ENCODE measurements at regions not wholly inside any gene's neighbourhood (a gene's known extent, or its start where the extent isn't known, plus 50 kb on each side); places are given as distances from the start of the nearest gene placed in this dataset.

- no peak for TF ChIP-seq CSDC2 (CRISPR knock-in tag; IDR thresholded peaks at IDR 0.05)
- TF ChIP-seq OSR1 (CRISPR knock-in tag; IDR thresholded peaks at IDR 0.05): no peak
- no peak for TF ChIP-seq ZNF565 (CRISPR knock-in tag; conservative IDR thresholded peaks at IDR 0.05; ENCODE audit: low read depth)
- TF ChIP-seq RARB (CRISPR knock-in tag; IDR thresholded peaks at IDR 0.05): no peak
- TF ChIP-seq ARNTL (CRISPR knock-in tag; IDR thresholded peaks at IDR 0.05; ENCODE audit: borderline replicate concordance, low read depth): no peak
- no peak for TF ChIP-seq BACH2 (CRISPR knock-in tag; IDR thresholded peaks at IDR 0.05; ENCODE audit: borderline replicate concordance)
- no peak for TF ChIP-seq ZNF70 (CRISPR knock-in tag; IDR thresholded peaks at IDR 0.05)
- no peak for TF ChIP-seq PPARA (CRISPR knock-in tag; IDR thresholded peaks at IDR 0.05; ENCODE audit: borderline replicate concordance)
Measured at GRCh38 chr11:110034806-110035205, 58.4 kb upstream of the ZC3H12C start (continued).

GRCh38 chr11:110035357-110035756, 57.8 kb upstream of the ZC3H12C start:
- no peak for ATAC-seq

DNA sequence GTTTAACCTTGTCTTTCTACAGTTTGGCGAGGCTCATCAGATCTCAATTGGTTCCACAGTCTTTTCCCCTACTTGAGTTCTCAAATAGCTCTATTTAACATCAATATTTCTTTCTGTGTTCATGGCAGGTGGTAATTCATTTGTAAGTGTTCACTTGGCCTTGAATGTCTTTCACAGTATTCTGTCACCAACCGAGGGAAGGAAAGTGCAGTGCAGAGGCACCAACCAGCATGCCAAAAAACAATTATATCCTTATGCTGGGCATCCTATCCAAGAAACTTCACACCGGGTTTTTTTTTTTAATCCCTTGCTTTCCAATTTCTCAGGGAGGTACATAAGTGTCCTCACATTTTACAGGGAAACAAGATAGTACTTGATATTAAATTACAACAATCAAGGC, 55.0 kb upstream of the ZC3H12C start:
- ATAC-seq: no peak

More at GRCh38 chr11:110035357-110035756, 57.8 kb upstream of the ZC3H12C start:
- no peak for TF ChIP-seq PPARA (CRISPR knock-in tag; IDR thresholded peaks at IDR 0.05; ENCODE audit: borderline replicate concordance)
- TF ChIP-seq GLIS3 (CRISPR knock-in tag; IDR thresholded peaks at IDR 0.05): no peak

More for the DNA sequence above, 55.0 kb upstream of the ZC3H12C start:
- TF ChIP-seq ZNF8 (CRISPR knock-in tag; IDR thresholded peaks at IDR 0.05): no peak
- TF ChIP-seq GLIS3 (CRISPR knock-in tag; IDR thresholded peaks at IDR 0.05): no peak
- no peak for TF ChIP-seq BACH2 (CRISPR knock-in tag; IDR thresholded peaks at IDR 0.05; ENCODE audit: borderline replicate concordance)

Measured in SK-N-SH treated with all-trans-retinoic acid at 6 μM for 48 hours (cell line).